Brain pericyte (primary cell): ENCODE measurements at regions not wholly inside any gene's neighbourhood (a gene's known extent, or its start where the extent isn't known, plus 50 kb on each side); places are given as distances from the start of the nearest gene placed in this dataset.

ENCODE experiments used
- DNase-seq: peaks from one replicate; pipeline ENCODE4 v3.0.0-alpha.2; 2012; ENCODE audit warnings: low read depth, low spot score

- no peak for DNase-seq
Measured at GRCh38 chr11:80182901-80183300, 742.1 kb upstream of the TENM4 start.

GRCh38 chr11:80173371-80174136, 732.7 kb upstream of the TENM4 start:
- no peak for DNase-seq

GRCh38 chr11:80168796-80169195, 728.0 kb upstream of the TENM4 start:
- DNase-seq, result no peak

- no peak for DNase-seq
Measured at GRCh38 chr11:80167766-80168165, 726.9 kb upstream of the TENM4 start.

GRCh38 chr11:80165744-80166143, 724.9 kb upstream of the TENM4 start:
- no peak for DNase-seq

GRCh38 chr11:80163441-80163840, 722.6 kb upstream of the TENM4 start:
- DNase-seq, result no peak

- DNase-seq, result no peak
Measured at GRCh38 chr11:80163011-80163410, 722.2 kb upstream of the TENM4 start.

- no peak for DNase-seq
Measured at GRCh38 chr11:80162387-80162786, 721.6 kb upstream of the TENM4 start.

- DNase-seq, result no peak
Measured at GRCh38 chr11:80157447-80157846, 716.6 kb upstream of the TENM4 start.

GRCh38 chr11:80156062-80156461, 715.2 kb upstream of the TENM4 start:
- DNase-seq, result no peak

- DNase-seq, result no peak
Measured at GRCh38 chr11:80155412-80156017, 714.7 kb upstream of the TENM4 start.

- no peak for DNase-seq
Measured at GRCh38 chr11:80146232-80146631, 705.4 kb upstream of the TENM4 start.

GRCh38 chr11:80144897-80145594, 704.2 kb upstream of the TENM4 start:
- no peak for DNase-seq

GRCh38 chr11:80136991-80137390, 696.2 kb upstream of the TENM4 start:
- no peak for DNase-seq

GRCh38 chr11:80129396-80129795, 688.6 kb upstream of the TENM4 start:
- no peak for DNase-seq

- no peak for DNase-seq
Measured at GRCh38 chr11:80122211-80122610, 681.4 kb upstream of the TENM4 start.

GRCh38 chr11:80118073-80118472, 677.2 kb upstream of the TENM4 start:
- DNase-seq, result no peak

GRCh38 chr11:80116796-80117195, 676.0 kb upstream of the TENM4 start:
- DNase-seq, result no peak

- DNase-seq, result no peak
Measured at GRCh38 chr11:80109652-80110051, 668.8 kb upstream of the TENM4 start.

GRCh38 chr11:80109031-80109430, 668.2 kb upstream of the TENM4 start:
- no peak for DNase-seq

- no peak for DNase-seq
Measured at GRCh38 chr11:80107415-80107814, 666.6 kb upstream of the TENM4 start.

- no peak for DNase-seq
Measured at GRCh38 chr11:80104191-80104590, 663.4 kb upstream of the TENM4 start.
